ENCODE measurements at regions not wholly inside any gene's neighbourhood (a gene's known extent, or its start where the extent isn't known, plus 50 kb on each side); places are given as distances from the start of the nearest gene placed in this dataset.

- TF ChIP-seq CTCF (IDR thresholded peaks at IDR 0.05; ENCODE audit: borderline replicate concordance, control extremely low read depth, extremely low read depth, insufficient read depth, missing control alignments): no peak
- DNase-seq (ENCODE audit: low spot score): no peak
- in situ Hi-C loops (cut with MboI; ENCODE audit: low sequenced_read_pairs, unreplicated experiment): no loop called here
These were observed 54.1 kb downstream of the MAFB start for GRCh38 chr20:40634891-40635290.

- no peak for TF ChIP-seq CTCF (IDR thresholded peaks at IDR 0.05; ENCODE audit: borderline replicate concordance, control extremely low read depth, extremely low read depth, insufficient read depth, missing control alignments)
- no peak for DNase-seq (ENCODE audit: low spot score)
- in situ Hi-C loops (cut with MboI; ENCODE audit: low sequenced_read_pairs, unreplicated experiment): no loop called here
These were observed 55.7 kb downstream of the MAFB start for GRCh38 chr20:40633123-40633850.

GRCh38 chr20:40632346-40632976, 56.6 kb downstream of the MAFB start:
- TF ChIP-seq CTCF (IDR thresholded peaks at IDR 0.05; ENCODE audit: borderline replicate concordance, control extremely low read depth, extremely low read depth, insufficient read depth, missing control alignments): no peak
- in situ Hi-C loops (cut with MboI; ENCODE audit: low sequenced_read_pairs, unreplicated experiment): no loop called here
- DNase-seq (ENCODE audit: low spot score): no peak

GRCh38 chr20:40631119-40631631, 57.9 kb downstream of the MAFB start:
- no peak for TF ChIP-seq CTCF (IDR thresholded peaks at IDR 0.05; ENCODE audit: borderline replicate concordance, control extremely low read depth, extremely low read depth, insufficient read depth, missing control alignments)
- in situ Hi-C loops (cut with MboI; ENCODE audit: low sequenced_read_pairs, unreplicated experiment): no loop called here
- DNase-seq (ENCODE audit: low spot score): no peak

GRCh38 chr20:40630713-40631112, 58.3 kb downstream of the MAFB start:
- in situ Hi-C loops (cut with MboI; ENCODE audit: low sequenced_read_pairs, unreplicated experiment): no loop called here
- TF ChIP-seq CTCF (IDR thresholded peaks at IDR 0.05; ENCODE audit: borderline replicate concordance, control extremely low read depth, extremely low read depth, insufficient read depth, missing control alignments): no peak
- DNase-seq (ENCODE audit: low spot score): no peak

- DNase-seq (ENCODE audit: low spot score): no peak
- in situ Hi-C loops (cut with MboI; ENCODE audit: low sequenced_read_pairs, unreplicated experiment): no loop called here
These were observed 58.9 kb downstream of the MAFB start for GRCh38 chr20:40630099-40630498.

More at GRCh38 chr20:40630099-40630498, 58.9 kb downstream of the MAFB start:
- TF ChIP-seq CTCF (IDR thresholded peaks at IDR 0.05; ENCODE audit: borderline replicate concordance, control extremely low read depth, extremely low read depth, insufficient read depth, missing control alignments): no peak
